Suprapubic skin (tissue), 4 donors: ENCODE measurements at regions not wholly inside any gene's neighbourhood (a gene's known extent, or its start where the extent isn't known, plus 50 kb on each side); places are given as distances from the start of the nearest gene placed in this dataset.

Source experiments
- DNase-seq, 2 donors: peaks; one replicate each; pipeline ENCODE4 v3.0.0-alpha.2; 2019; ENCODE audit warnings: low spot score in 2 of 2
- H3K27ac ChIP-seq: fragments of 200-600 bp; sonication (generic); one replicate; pipeline ENCODE4 v1.5.1; 2019
- H3K27me3 ChIP-seq: fragments of 200-600 bp; sonication (generic); one replicate; pipeline ENCODE4 v1.5.1; 2019
- H3K36me3 ChIP-seq: fragments of 200-600 bp; sonication (generic); one replicate; pipeline ENCODE4 v1.5.1; 2019
- H3K4me1 ChIP-seq: fragments of 200-600 bp; sonication (generic); one replicate; pipeline ENCODE4 v1.5.1; 2019
- H3K4me3 ChIP-seq: fragments of 200-600 bp; sonication (generic); one replicate; pipeline ENCODE4 v1.5.1; 2019; ENCODE audit warnings: mild to moderate bottlenecking
- H3K9me3 ChIP-seq: fragments of 200-600 bp; sonication (generic); one replicate; pipeline ENCODE4 v1.5.1; 2019
- EP300 ChIP-seq: sonication (generic); formaldehyde crosslinking; IDR thresholded peaks from one replicate; pipeline ENCODE4 v1.6.1; 2017; ENCODE audit warnings: antibody characterized with exemption
- POLR2A ChIP-seq, 2 donors: fragments of 450-650 bp; IDR thresholded peaks; one replicate each; pipeline ENCODE4 v1.6.1; 2017; ENCODE audit warnings: antibody characterized with exemption in 2 of 2, mild to moderate bottlenecking in 2 of 2, moderate library complexity in 2 of 2
- POLR2AphosphoS5 ChIP-seq, 3 donors: sonication (generic); formaldehyde crosslinking; IDR thresholded peaks; one replicate each; pipeline ENCODE4 v1.6.1; 2017; ENCODE audit warnings: antibody characterized with exemption in 3 of 3
- WGBS: methylation state at CpG from one replicate; pipeline ENCODE4 v1.1.5; 2018; 5-methylcytosine and 5-hydroxymethylcytosine counted together
- TF ChIP-seq, protein P1 (sequence below), 2 donors: fragments of 200-600 bp in 1 of 2; fragments of 450-650 bp in 1 of 2; sonication (generic) in 1 of 2; IDR thresholded peaks; one replicate each; pipeline ENCODE4 v1.5.1; 2016 to 2019; ENCODE audit warnings: antibody characterized with exemption in 2 of 2, mild to moderate bottlenecking in 1 of 2, moderate library complexity in 1 of 2

DNA sequence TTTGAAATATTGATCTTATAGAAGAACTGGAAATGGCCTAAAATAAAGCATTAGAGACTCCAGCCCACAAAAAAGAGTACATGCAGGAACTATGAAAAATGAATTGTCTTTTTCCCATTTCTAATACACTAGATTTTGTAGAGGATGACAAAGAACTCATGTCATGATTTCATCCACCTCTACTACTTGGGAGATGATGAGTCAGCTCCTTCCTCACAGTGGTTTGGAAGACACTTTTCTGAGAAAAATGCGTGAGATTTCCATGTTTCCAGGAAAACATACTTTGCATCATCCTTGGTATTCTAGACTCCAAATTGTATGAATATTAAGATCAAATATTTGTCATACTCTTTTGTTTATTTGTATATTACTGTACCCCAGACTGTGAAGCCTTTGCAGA is 500.5 kb downstream of the FAM181B start:
- 85% methylated on average over 1 of the region's 1 CpG for WGBS
- no peak for DNase-seq

DNA sequence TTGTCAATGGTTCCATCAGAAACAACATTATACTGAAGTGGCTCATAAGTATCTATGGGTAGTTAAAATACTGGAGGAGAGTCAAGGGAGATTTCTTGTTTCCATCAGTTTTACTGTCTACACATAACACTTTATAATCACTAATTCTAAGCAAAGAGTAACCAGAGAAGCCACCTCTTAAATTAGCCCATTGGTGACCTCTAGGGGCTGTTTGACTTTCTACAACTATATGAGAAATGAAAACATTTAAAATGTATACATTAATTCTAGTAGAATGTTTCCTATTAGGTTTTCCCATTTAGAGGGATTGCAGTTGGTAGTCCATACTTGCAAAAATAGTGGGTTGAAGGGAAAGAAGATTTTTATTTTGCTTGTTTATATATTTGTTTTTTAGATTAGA is 504.3 kb downstream of the FAM181B start:
- Histone ChIP-seq H3K27ac (no peak overlapping the region), H3K9me3 (no peaks in the 10 kb centered on the region), H3K27me3 (no peaks in the 10 kb centered on the region), H3K4me3 (no peak overlapping the region), H3K36me3 (no peaks in the 10 kb centered on the region), H3K4me1 (no peaks in the 10 kb centered on the region)
- TF ChIP-seq POLR2A (IDR thresholded peaks at IDR 0.05), result no peak
- no peak for DNase-seq

More for the DNA sequence above, 500.5 kb downstream of the FAM181B start:
- no peak overlapping the region for H3K27ac ChIP-seq
- H3K27me3 ChIP-seq, result no peaks in the 10 kb centered on the region
- no peaks in the 10 kb centered on the region for H3K4me1 ChIP-seq
- no peaks in the 10 kb centered on the region for H3K36me3 ChIP-seq
- H3K4me3 ChIP-seq, result no peak overlapping the region
- H3K9me3 ChIP-seq, result no peaks in the 10 kb centered on the region
- TF ChIP-seq, protein P1, sequence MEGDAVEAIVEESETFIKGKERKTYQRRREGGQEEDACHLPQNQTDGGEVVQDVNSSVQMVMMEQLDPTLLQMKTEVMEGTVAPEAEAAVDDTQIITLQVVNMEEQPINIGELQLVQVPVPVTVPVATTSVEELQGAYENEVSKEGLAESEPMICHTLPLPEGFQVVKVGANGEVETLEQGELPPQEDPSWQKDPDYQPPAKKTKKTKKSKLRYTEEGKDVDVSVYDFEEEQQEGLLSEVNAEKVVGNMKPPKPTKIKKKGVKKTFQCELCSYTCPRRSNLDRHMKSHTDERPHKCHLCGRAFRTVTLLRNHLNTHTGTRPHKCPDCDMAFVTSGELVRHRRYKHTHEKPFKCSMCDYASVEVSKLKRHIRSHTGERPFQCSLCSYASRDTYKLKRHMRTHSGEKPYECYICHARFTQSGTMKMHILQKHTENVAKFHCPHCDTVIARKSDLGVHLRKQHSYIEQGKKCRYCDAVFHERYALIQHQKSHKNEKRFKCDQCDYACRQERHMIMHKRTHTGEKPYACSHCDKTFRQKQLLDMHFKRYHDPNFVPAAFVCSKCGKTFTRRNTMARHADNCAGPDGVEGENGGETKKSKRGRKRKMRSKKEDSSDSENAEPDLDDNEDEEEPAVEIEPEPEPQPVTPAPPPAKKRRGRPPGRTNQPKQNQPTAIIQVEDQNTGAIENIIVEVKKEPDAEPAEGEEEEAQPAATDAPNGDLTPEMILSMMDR (IDR thresholded peaks at IDR 0.05), result no peak
- TF ChIP-seq EP300 (no peak), POLR2A (IDR thresholded peaks at IDR 0.05) (no peak), POLR2AphosphoS5 (IDR thresholded peaks at IDR 0.05) (no peak)

DNA sequence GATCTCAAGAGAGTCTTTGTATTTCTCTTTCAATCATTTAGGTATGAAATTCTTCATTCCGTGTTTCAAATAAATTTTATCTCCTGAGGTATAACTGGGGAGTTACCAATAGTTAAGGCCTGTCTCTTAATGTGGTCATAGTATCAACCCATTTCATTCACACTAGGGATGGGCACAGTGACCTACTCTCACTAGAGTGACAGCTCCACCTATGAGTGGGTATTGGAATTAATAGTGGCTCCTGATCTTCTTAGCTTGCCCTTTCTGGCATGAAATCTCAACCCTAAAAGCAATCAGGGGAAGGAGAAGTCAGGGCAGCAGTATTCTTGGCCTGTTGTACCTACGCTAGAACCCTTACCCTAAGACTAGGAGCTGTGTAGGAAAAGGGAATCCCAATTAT is 507.7 kb downstream of the FAM181B start:
- Histone ChIP-seq H3K4me3 (no peak overlapping the region), H3K9me3 (no peaks in the 10 kb centered on the region), H3K36me3 (no peaks in the 10 kb centered on the region), H3K27ac (no peak overlapping the region), H3K27me3 (no peaks in the 10 kb centered on the region), H3K4me1 (no peaks in the 10 kb centered on the region)
- 86% methylated on average over 2 of the region's 2 CpGs for WGBS
- no peak for DNase-seq
- TF ChIP-seq, protein P1 (IDR thresholded peaks at IDR 0.05), result no peak
- TF ChIP-seq POLR2A (IDR thresholded peaks at IDR 0.05), result no peak
- no peak for TF ChIP-seq POLR2AphosphoS5 (IDR thresholded peaks at IDR 0.05)
- no peak for TF ChIP-seq EP300

DNA sequence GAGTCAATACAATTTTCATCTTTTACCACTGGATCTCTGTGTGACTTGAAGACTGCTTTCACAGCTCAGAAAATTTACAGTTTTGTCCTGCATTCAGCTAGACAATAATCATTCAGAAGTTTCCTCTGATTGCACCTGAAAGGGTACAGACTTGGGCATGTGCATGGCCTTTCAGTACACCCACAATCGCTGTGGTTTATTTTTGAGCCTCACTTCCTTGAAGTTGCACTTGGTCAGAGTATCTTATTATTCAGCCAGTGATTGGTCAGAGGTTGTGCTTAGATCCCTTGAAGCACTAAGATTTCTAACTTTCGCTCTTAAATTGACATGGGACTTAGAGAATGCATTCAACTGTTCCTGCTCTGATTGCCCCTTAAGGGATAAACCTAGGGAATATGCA is 508.2 kb downstream of the FAM181B start:
- Histone ChIP-seq H3K4me1 (no peaks in the 10 kb centered on the region), H3K27me3 (no peaks in the 10 kb centered on the region), H3K36me3 (no peaks in the 10 kb centered on the region), H3K27ac (no peak overlapping the region), H3K9me3 (no peaks in the 10 kb centered on the region), H3K4me3 (no peak overlapping the region)
- TF ChIP-seq EP300 (no peak), POLR2A (IDR thresholded peaks at IDR 0.05) (no peak), POLR2AphosphoS5 (IDR thresholded peaks at IDR 0.05) (no peak)
- TF ChIP-seq, protein P1 (IDR thresholded peaks at IDR 0.05), result no peak
- no peak for DNase-seq
- 75% methylated on average over 2 of the region's 2 CpGs for WGBS

DNA sequence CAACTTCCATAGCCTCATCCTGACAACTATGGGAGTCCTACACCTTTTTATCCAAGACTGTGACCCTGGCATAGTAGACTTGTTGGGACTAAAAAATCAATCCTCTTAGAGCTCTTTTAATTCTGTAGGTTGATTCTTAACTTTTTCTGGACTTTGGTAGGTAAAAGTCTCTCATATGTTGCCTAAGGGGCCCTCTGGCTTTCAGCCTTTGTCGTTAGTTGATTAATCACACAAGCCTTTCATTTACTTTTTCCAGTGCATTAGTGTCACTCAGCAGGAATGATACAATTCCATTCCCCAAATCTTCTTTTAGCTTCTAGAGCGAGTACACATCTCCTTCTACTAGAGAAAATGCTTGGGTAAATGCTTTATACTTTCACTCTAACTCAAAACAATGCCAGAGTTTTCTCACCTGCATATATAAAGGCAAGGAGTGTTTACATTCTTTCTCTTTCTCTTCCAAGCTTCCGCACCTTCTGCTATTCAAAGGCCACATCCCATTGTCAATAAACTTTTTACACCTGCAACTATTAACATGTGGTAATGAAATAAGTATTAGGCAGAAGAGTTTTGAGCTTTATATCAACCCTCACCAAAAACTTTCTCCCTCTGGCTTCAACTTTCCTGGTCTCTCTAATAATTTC is 516.6 kb downstream of the FAM181B start:
- no peak for TF ChIP-seq EP300
- TF ChIP-seq, protein P1 (IDR thresholded peaks at IDR 0.05), result no peak
- no peak for TF ChIP-seq POLR2AphosphoS5 (IDR thresholded peaks at IDR 0.05)
- TF ChIP-seq POLR2A (IDR thresholded peaks at IDR 0.05), result no peak
- DNase-seq, result no peak
- 51% methylated on average over 3 of the region's 3 CpGs for WGBS
- Histone ChIP-seq H3K9me3 (no peaks in the 10 kb centered on the region), H3K36me3 (no peaks in the 10 kb centered on the region), H3K4me3 (no peak overlapping the region), H3K27ac (no peak overlapping the region), H3K27me3 (no peaks in the 10 kb centered on the region), H3K4me1 (no peaks in the 10 kb centered on the region)

DNA sequence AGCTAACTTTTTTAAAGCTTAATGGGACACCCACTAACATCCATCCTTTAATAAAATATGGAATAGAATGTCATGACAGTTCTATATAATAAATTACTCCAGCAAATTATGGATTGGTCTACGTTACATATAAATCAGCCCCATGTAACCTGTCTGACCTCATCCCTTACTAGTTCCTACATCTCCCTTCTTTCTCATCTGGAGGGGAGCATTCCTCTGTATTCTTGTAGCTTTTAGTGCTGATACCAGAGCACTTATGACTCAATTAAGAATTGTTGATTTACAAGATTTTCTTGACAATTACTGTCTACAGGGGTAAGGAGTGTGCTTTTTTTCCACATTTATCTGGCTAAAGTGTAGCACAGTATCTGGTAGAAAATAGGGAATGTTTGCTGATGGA is 523.7 kb downstream of the FAM181B start:
- Histone ChIP-seq H3K27ac (no peak overlapping the region), H3K36me3 (no peaks in the 10 kb centered on the region), H3K27me3 (no peaks in the 10 kb centered on the region), H3K4me1 (no peaks in the 10 kb centered on the region), H3K4me3 (no peak overlapping the region), H3K9me3 (no peaks in the 10 kb centered on the region)
- no peak for TF ChIP-seq EP300
- no peak for TF ChIP-seq POLR2A (IDR thresholded peaks at IDR 0.05)
- TF ChIP-seq, protein P1 (IDR thresholded peaks at IDR 0.05), result no peak
- TF ChIP-seq POLR2AphosphoS5 (IDR thresholded peaks at IDR 0.05), result no peak
- 77% methylated on average over 1 of the region's 1 CpG for WGBS
- no peak for DNase-seq
